KMS-11 (cell line): ENCODE measurements at regions not wholly inside any gene's neighbourhood (a gene's known extent, or its start where the extent isn't known, plus 50 kb on each side); places are given as distances from the start of the nearest gene placed in this dataset.
"Not testable (repeated sequence)": the region's sequence is repeated elsewhere in the genome, so short reads cannot be mapped to it uniquely, and the experiment has no call there.

Experiments
- H2AFZ ChIP-seq: fragments of 200-600 bp; sonication (generic); 2 replicates; pipeline ENCODE4 v1.6.1; 2016; ENCODE audit warnings: antibody characterized with exemption, mixed run types, low read depth
- H3K27ac ChIP-seq: fragments of 200-600 bp; sonication (generic); 2 replicates; pipeline ENCODE4 v1.6.1; 2016; ENCODE audit warnings: mild to moderate bottlenecking, mixed run types
- H3K27me3 ChIP-seq: fragments of 200-600 bp; sonication (generic); 2 replicates; pipeline ENCODE4 v1.6.1; 2017; ENCODE audit warnings: mild to moderate bottlenecking, low read depth, mixed run types, moderate library complexity; ENCODE audit not compliant: insufficient read depth
- H3K36me3 ChIP-seq: fragments of 200-600 bp; sonication (generic); 2 replicates; pipeline ENCODE4 v1.6.1; 2017; ENCODE audit warnings: mild to moderate bottlenecking, mixed run types; ENCODE audit not compliant: insufficient read depth
- H3K4me1 ChIP-seq: fragments of 200-600 bp; sonication (generic); 2 replicates; pipeline ENCODE4 v1.6.1; 2016; ENCODE audit warnings: mild to moderate bottlenecking, low read depth, mixed run types; ENCODE audit not compliant: poor library complexity, severe bottlenecking
- H3K4me2 ChIP-seq: fragments of 200-600 bp; sonication (generic); 2 replicates; pipeline ENCODE4 v1.7.0; 2016; ENCODE audit warnings: mild to moderate bottlenecking, mixed run types
- H3K4me3 ChIP-seq: fragments of 200-600 bp; sonication (generic); IDR thresholded peaks from 2 replicates; pipeline ENCODE4 v1.6.1; 2017; ENCODE audit warnings: low read depth, low read length, mixed read lengths; ENCODE audit not compliant: insufficient read depth
- H3K79me2 ChIP-seq: fragments of 200-600 bp; sonication (generic); 2 replicates; pipeline ENCODE4 v1.6.1; 2016; ENCODE audit warnings: low read depth, mixed run types; ENCODE audit not compliant: insufficient read depth
- H3K9ac ChIP-seq: fragments of 200-600 bp; sonication (generic); 2 replicates; pipeline ENCODE4 v1.6.1; 2016; ENCODE audit warnings: mild to moderate bottlenecking, mixed run types
- H4K20me1 ChIP-seq: fragments of 200-600 bp; sonication (generic); 2 replicates; pipeline ENCODE4 v1.6.1; 2016; ENCODE audit warnings: mild to moderate bottlenecking, mixed run types; ENCODE audit not compliant: insufficient read depth
- CTCF ChIP-seq: fragments of 200-600 bp; sonication (generic); conservative IDR thresholded peaks from 2 replicates; pipeline ENCODE4 v1.6.1; 2017; ENCODE audit warnings: low read depth, mild to moderate bottlenecking, antibody characterized with exemption, low read length, moderate library complexity, mixed read lengths

DNA sequence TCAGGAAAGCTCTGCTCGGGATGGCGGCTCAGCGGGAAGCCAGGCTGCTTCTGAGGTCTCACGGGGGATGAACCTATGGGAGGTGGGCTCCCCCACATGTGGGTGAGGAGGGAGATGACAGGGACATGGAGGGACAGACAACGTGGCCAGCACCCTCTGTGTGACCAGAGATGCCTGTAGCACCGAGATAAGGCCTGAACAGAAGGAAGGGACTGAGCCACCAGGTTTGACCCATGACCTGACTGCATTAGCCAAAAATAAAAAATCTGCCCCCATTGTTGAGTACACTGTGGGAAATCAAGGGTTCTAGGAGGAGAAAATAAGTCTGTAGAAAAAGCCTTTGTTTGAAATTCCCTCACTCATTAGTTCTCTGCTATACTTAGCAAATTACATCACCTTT lies 105.7 kb downstream of the RNASET2 start:
- Histone ChIP-seq H3K4me2 (no peak overlapping the region), H3K9ac (no peak overlapping the region), H3K36me3 (no peaks in the 10 kb centered on the region), H4K20me1 (no peaks in the 10 kb centered on the region), H3K79me2 (no peaks in the 10 kb centered on the region), H3K27ac (no peak overlapping the region), H3K27me3 (no peaks in the 10 kb centered on the region), H2AFZ (no peak overlapping the region), H3K4me3 (no peak overlapping the region), H3K4me1 (no peaks in the 10 kb centered on the region)
- TF ChIP-seq CTCF = no peak

GRCh38 chr6:166849749-166850183 lies 106.6 kb downstream of the RNASET2 start:
- Histone ChIP-seq H3K27ac (no peak overlapping the region), H3K36me3 (no peaks in the 10 kb centered on the region), H2AFZ (no peak overlapping the region), H3K79me2 (no peaks in the 10 kb centered on the region), H3K9ac (no peak overlapping the region), H4K20me1 (no peaks in the 10 kb centered on the region), H3K27me3 (no peaks in the 10 kb centered on the region), H3K4me3 (no peak overlapping the region), H3K4me2 (no peak overlapping the region), H3K4me1 (no peaks in the 10 kb centered on the region)
- no peak for TF ChIP-seq CTCF

- Histone ChIP-seq H3K4me2 (no peak overlapping the region), H3K4me3 (no peak overlapping the region), H3K36me3 (no peaks in the 10 kb centered on the region), H3K9ac (no peak overlapping the region), H3K4me1 (no peaks in the 10 kb centered on the region), H3K27me3 (no peaks in the 10 kb centered on the region), H4K20me1 (no peaks in the 10 kb centered on the region), H3K79me2 (no peaks in the 10 kb centered on the region), H2AFZ (no peak overlapping the region), H3K27ac (no peak overlapping the region)
- TF ChIP-seq CTCF = no peak
Observed at GRCh38 chr6:166848979-166849748, 107.2 kb downstream of the RNASET2 start.

DNA sequence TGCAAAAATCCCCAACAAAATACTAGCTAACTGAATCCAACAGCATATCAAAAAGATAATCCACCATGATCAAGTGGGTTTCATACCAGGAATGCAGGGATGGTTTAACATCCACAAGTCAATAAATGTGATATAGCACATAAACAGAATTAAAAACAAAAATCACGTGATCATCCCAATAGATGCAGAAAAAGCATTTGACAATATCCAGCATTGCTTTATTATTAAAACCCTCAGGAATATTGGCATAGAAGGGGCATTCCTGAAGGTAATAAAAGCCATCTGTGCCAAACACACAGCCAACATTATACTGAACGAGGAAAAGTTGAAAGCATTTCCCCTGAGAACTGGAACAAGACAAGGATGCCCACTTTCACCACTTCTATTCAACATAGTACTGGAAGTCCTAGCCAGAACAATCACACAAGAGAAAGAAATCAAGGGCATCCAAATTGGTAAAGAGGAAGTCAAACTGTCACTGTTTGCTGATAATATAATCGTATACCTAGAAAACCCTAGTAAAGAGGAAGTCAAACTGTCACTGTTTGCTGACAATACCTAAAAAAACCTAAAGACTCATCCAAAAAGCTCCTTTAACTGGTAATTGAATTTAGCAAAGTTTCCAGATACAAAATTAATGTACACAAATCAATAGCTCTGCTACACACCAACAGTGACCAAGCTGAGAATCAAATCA lies 109.8 kb downstream of the RNASET2 start:
- not testable (repeated sequence) for H3K4me2 ChIP-seq

GRCh38 chr6:166842607-166843006 lies 113.7 kb downstream of the RNASET2 start:
- Histone ChIP-seq H3K4me1 (no peaks in the 10 kb centered on the region), H3K4me3 (no peak overlapping the region), H3K79me2 (no peaks in the 10 kb centered on the region), H3K27ac (no peak overlapping the region), H3K36me3 (no peaks in the 10 kb centered on the region), H3K27me3 (no peaks in the 10 kb centered on the region), H4K20me1 (no peaks in the 10 kb centered on the region), H3K9ac (no peak overlapping the region), H2AFZ (no peak overlapping the region), H3K4me2 (no peak overlapping the region)
- no peak for TF ChIP-seq CTCF

More for the DNA sequence above, 109.8 kb downstream of the RNASET2 start:
- H3K4me1 ChIP-seq, H3K79me2 ChIP-seq, H3K27ac ChIP-seq, H3K9ac ChIP-seq, H3K27me3 ChIP-seq, H4K20me1 ChIP-seq, H3K36me3 ChIP-seq, H3K4me3 ChIP-seq, H2AFZ ChIP-seq: not testable (repeated sequence)
